ENCODE measurements at regions not wholly inside any gene's neighbourhood (a gene's known extent, or its start where the extent isn't known, plus 50 kb on each side); places are given as distances from the start of the nearest gene placed in this dataset.

- TF ChIP-seq CTCF (conservative IDR thresholded peaks at IDR 0.05) = no peak
- no peak for TF ChIP-seq ZFX (IDR thresholded peaks at IDR 0.05)
Measured at GRCh38 chr10:16242859-16243613, 193.8 kb upstream of the PTER start.
